ENCODE measurements at regions not wholly inside any gene's neighbourhood (a gene's known extent, or its start where the extent isn't known, plus 50 kb on each side); places are given as distances from the start of the nearest gene placed in this dataset.

DNA sequence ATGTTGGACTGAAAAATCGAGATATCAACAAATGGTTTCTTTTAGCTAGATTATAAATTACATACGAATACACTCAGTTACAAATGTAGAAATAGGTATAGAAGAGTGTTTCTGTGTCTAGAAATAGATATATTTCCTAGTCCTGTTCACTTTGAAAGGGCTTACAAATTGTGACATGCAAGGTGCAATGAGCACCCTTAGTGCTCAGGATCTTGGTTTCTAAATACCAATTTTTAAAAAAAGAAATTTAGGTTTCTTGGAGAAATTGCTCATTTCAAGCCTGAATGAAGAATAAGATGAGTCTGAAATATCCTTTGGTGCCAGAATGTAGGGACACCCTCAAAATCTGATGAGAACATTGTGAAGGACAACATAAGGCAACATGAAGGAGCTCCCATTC is 306.0 kb downstream of the CRPPA start:
- TF ChIP-seq, protein P1, sequence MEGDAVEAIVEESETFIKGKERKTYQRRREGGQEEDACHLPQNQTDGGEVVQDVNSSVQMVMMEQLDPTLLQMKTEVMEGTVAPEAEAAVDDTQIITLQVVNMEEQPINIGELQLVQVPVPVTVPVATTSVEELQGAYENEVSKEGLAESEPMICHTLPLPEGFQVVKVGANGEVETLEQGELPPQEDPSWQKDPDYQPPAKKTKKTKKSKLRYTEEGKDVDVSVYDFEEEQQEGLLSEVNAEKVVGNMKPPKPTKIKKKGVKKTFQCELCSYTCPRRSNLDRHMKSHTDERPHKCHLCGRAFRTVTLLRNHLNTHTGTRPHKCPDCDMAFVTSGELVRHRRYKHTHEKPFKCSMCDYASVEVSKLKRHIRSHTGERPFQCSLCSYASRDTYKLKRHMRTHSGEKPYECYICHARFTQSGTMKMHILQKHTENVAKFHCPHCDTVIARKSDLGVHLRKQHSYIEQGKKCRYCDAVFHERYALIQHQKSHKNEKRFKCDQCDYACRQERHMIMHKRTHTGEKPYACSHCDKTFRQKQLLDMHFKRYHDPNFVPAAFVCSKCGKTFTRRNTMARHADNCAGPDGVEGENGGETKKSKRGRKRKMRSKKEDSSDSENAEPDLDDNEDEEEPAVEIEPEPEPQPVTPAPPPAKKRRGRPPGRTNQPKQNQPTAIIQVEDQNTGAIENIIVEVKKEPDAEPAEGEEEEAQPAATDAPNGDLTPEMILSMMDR (IDR thresholded peaks at IDR 0.05; ENCODE audit: insufficient read depth, low read depth, low read length) = no peak
- TF ChIP-seq EZH2 (IDR thresholded peaks at IDR 0.05; ENCODE audit: insufficient read depth, low read length) = no peak

Measured in astrocyte (in vitro differentiated cells and primary cell).